HPDE6-E6E7 (cell line): ENCODE measurements at regions not wholly inside any gene's neighbourhood (a gene's known extent, or its start where the extent isn't known, plus 50 kb on each side); places are given as distances from the start of the nearest gene placed in this dataset.

ENCODE experiments used
- DNase-seq: peaks from one replicate; pipeline ENCODE4 v3.0.0; 2011; ENCODE audit warnings: missing footprints; ENCODE audit errors: extremely low spot score

- DNase-seq = no peak
Measured at GRCh38 chr6:164917211-164917610, 392.2 kb downstream of the C6orf118 start.

- DNase-seq = no peak
Measured at GRCh38 chr6:164916087-164916486, 393.3 kb downstream of the C6orf118 start.

- DNase-seq = no peak
Measured at GRCh38 chr6:164911873-164912580, 397.4 kb downstream of the C6orf118 start.

- no peak for DNase-seq
Measured at GRCh38 chr6:164911151-164911550, 398.3 kb downstream of the C6orf118 start.

- DNase-seq = no peak
Measured at GRCh38 chr6:164906766-164907165, 402.6 kb downstream of the C6orf118 start.

GRCh38 chr6:164905311-164905710 lies 404.1 kb downstream of the C6orf118 start:
- DNase-seq = no peak

- no peak for DNase-seq
Measured at GRCh38 chr6:164898412-164898811, 411.0 kb downstream of the C6orf118 start.

GRCh38 chr6:164897523-164898235 lies 411.7 kb downstream of the C6orf118 start:
- no peak for DNase-seq

GRCh38 chr6:164889980-164890379 lies 419.4 kb downstream of the C6orf118 start:
- no peak for DNase-seq

- no peak for DNase-seq
Measured at GRCh38 chr6:164887660-164888059, 421.7 kb downstream of the C6orf118 start.

GRCh38 chr6:164882236-164882635 lies 427.2 kb downstream of the C6orf118 start:
- DNase-seq = no peak

- DNase-seq = no peak
Measured at GRCh38 chr6:164871783-164872182, 437.6 kb downstream of the C6orf118 start.

- no peak for DNase-seq
Measured at GRCh38 chr6:164870164-164870563, 439.2 kb downstream of the C6orf118 start.

GRCh38 chr6:164861967-164862366 lies 447.4 kb downstream of the C6orf118 start:
- no peak for DNase-seq

- no peak for DNase-seq
Measured at GRCh38 chr6:164859816-164860215, 449.6 kb downstream of the C6orf118 start.

- DNase-seq = no peak
Measured at GRCh38 chr6:164856138-164856537, 453.3 kb downstream of the C6orf118 start.

GRCh38 chr6:164855281-164855680 lies 454.1 kb downstream of the C6orf118 start:
- no peak for DNase-seq

- no peak for DNase-seq
Measured at GRCh38 chr6:164854526-164854925, 454.9 kb downstream of the C6orf118 start.

GRCh38 chr6:164845773-164846172 lies 463.6 kb downstream of the C6orf118 start:
- DNase-seq = no peak

GRCh38 chr6:164842085-164842484 lies 467.3 kb downstream of the C6orf118 start:
- DNase-seq = no peak

GRCh38 chr6:164838068-164838615 lies 471.3 kb downstream of the C6orf118 start:
- DNase-seq = no peak

GRCh38 chr6:164836486-164836885 lies 472.9 kb downstream of the C6orf118 start:
- no peak for DNase-seq

- no peak for DNase-seq
Measured at GRCh38 chr6:164832410-164832809, 477.0 kb downstream of the C6orf118 start.
